ENCODE measurements at regions not wholly inside any gene's neighbourhood (a gene's known extent, or its start where the extent isn't known, plus 50 kb on each side); places are given as distances from the start of the nearest gene placed in this dataset.

DNA sequence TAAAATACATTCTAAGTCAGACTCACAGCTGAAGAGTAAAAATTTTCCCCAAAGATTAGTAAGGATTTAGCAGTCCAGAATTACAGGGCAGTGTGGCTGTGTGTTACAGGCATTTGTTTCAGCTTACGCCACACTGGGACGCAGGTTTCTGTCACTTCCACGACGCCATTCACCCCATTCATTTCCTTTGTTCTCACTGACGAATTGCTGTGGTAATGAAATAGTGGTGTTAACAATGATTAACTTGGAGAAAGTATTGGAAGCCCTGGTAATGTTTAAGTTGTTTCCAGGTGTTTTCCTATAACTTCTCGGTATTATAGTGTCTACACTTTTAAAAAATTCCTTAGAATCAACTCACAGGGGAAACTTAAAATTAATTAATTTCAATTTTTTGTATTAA is 370.9 kb downstream of the SH2D4B start:
- 46% methylated on average over 6 of the region's 6 CpGs for WGBS (ENCODE audit: insufficient coverage, insufficient replicate concordance, low lambda C conversion rate, missing lambda C conversion rate)
- no peak overlapping the region for H3K4me3 ChIP-seq
- SMC1A ChIA-PET (ENCODE audit: uncharacterized antibody, unreplicated experiment) = no interaction called here
- DNase-seq (ENCODE audit: low read depth, low spot score) (no peak), ATAC-seq (no peak), FAIRE-seq (no peak)
- POLR2A ChIA-PET = interaction anchor here (0.5 kb wide), 1 partner anchor 238 kb away, joined by 6 read pairs; no protein-coding TSS in a partner anchor
- CTCF ChIA-PET = interaction anchor here (0.9 to 1.9 kb wide), 3 partner anchors 15 to 464 kb away, joined by 3 to 6 read pairs (median 4); no protein-coding TSS in a partner anchor
- H3K4me1 ChIP-seq (ENCODE audit: control insufficient read depth, insufficient read depth, low read length) = no peaks in the 10 kb centered on the region
- H3K27ac ChIP-seq (ENCODE audit: control insufficient read depth, insufficient read depth) = no peak overlapping the region
- H3K79me2 ChIP-seq (ENCODE audit: control insufficient read depth, insufficient read depth, low read length) = no peaks in the 10 kb centered on the region
- no peaks in the 10 kb centered on the region for H3K9me3 ChIP-seq (replicated peaks; ENCODE audit: control insufficient read depth, insufficient read depth, low read length)
- no peaks in the 10 kb centered on the region for H3K36me3 ChIP-seq (ENCODE audit: control insufficient read depth in 2 of 2, insufficient read depth in 2 of 2, low read length in 1 of 2)
- H4K20me1 ChIP-seq (ENCODE audit: control insufficient read depth, insufficient read depth) = no peaks in the 10 kb centered on the region
- H3K4me2 ChIP-seq (ENCODE audit: control insufficient read depth, insufficient read depth) = no peak overlapping the region
- no TSS peak for BruUV-seq (replicated peaks)
- no peak overlapping the region for H2AFZ ChIP-seq (ENCODE audit: control insufficient read depth, low read depth, low read length)
- intact Hi-C loops (cut with micrococcal nuclease; ENCODE audit: unreplicated experiment) = no loop called here
- H3K9ac ChIP-seq (ENCODE audit: control insufficient read depth, insufficient read depth, low read length) = no peak overlapping the region
- no peaks in the 10 kb centered on the region for H3K27me3 ChIP-seq (replicated peaks in 1 of 2; ENCODE audit: control insufficient read depth in 2 of 2, insufficient read depth in 2 of 2, low read length in 1 of 2)
- in situ Hi-C loops (cut with MboI) = no loop called here
- TF ChIP-seq, protein P1, sequence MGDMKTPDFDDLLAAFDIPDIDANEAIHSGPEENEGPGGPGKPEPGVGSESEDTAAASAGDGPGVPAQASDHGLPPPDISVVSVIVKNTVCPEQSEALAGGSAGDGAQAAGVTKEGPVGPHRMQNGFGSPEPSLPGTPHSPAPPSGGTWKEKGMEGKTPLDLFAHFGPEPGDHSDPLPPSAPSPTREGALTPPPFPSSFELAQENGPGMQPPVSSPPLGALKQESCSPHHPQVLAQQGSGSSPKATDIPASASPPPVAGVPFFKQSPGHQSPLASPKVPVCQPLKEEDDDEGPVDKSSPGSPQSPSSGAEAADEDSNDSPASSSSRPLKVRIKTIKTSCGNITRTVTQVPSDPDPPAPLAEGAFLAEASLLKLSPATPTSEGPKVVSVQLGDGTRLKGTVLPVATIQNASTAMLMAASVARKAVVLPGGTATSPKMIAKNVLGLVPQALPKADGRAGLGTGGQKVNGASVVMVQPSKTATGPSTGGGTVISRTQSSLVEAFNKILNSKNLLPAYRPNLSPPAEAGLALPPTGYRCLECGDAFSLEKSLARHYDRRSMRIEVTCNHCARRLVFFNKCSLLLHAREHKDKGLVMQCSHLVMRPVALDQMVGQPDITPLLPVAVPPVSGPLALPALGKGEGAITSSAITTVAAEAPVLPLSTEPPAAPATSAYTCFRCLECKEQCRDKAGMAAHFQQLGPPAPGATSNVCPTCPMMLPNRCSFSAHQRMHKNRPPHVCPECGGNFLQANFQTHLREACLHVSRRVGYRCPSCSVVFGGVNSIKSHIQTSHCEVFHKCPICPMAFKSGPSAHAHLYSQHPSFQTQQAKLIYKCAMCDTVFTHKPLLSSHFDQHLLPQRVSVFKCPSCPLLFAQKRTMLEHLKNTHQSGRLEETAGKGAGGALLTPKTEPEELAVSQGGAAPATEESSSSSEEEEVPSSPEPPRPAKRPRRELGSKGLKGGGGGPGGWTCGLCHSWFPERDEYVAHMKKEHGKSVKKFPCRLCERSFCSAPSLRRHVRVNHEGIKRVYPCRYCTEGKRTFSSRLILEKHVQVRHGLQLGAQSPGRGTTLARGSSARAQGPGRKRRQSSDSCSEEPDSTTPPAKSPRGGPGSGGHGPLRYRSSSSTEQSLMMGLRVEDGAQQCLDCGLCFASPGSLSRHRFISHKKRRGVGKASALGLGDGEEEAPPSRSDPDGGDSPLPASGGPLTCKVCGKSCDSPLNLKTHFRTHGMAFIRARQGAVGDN (IDR thresholded peaks at IDR 0.05) = no peak
- no peak for TF ChIP-seq CREM (IDR thresholded peaks at IDR 0.05; ENCODE audit: low read depth)
- RAD21 ChIA-PET (ENCODE audit: unreplicated experiment) = no interaction called here

DNA sequence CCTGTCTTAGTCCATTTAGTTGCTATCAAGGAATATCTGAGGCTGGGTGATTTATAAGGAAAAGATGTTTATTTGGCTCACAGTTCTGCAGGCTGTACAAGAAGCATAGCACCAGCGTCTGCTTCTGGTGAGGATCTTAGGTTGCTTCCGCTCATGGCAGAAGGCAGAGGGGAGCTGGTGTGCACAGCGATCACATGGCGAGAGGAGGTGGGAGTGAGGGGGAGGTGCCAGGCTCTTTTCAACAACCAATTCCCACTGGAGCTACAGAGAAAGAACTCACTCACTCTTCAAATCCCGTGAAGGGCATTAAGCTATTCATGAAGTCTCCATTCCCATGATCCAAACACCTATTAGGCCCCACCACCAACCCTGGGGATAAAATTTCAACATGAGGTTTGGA is 371.6 kb downstream of the SH2D4B start:
- in situ Hi-C loops (cut with MboI) (no loop called here), intact Hi-C loops (cut with micrococcal nuclease; ENCODE audit: unreplicated experiment) (no loop called here)
- POLR2A ChIA-PET = no interaction called here
- Histone ChIP-seq H2AFZ (ENCODE audit: control insufficient read depth, low read depth, low read length) (no peak overlapping the region), H3K27ac (ENCODE audit: control insufficient read depth, insufficient read depth) (no peak overlapping the region), H3K4me3 (no peak overlapping the region), H3K36me3 (ENCODE audit: control insufficient read depth in 2 of 2, insufficient read depth in 2 of 2, low read length in 1 of 2) (no peaks in the 10 kb centered on the region), H3K4me1 (ENCODE audit: control insufficient read depth, insufficient read depth, low read length) (no peaks in the 10 kb centered on the region), H3K9me3 (replicated peaks; ENCODE audit: control insufficient read depth, insufficient read depth, low read length) (no peaks in the 10 kb centered on the region), H3K4me2 (ENCODE audit: control insufficient read depth, insufficient read depth) (no peak overlapping the region), H3K9ac (ENCODE audit: control insufficient read depth, insufficient read depth, low read length) (no peak overlapping the region), H4K20me1 (ENCODE audit: control insufficient read depth, insufficient read depth) (no peaks in the 10 kb centered on the region), H3K27me3 (replicated peaks in 1 of 2; ENCODE audit: control insufficient read depth in 2 of 2, insufficient read depth in 2 of 2, low read length in 1 of 2) (no peaks in the 10 kb centered on the region), H3K79me2 (ENCODE audit: control insufficient read depth, insufficient read depth, low read length) (no peaks in the 10 kb centered on the region)
- BruUV-seq (replicated peaks) = no TSS peak
- CTCF ChIA-PET = interaction anchor here (1.3 kb wide), 1 partner anchor 15 kb away, joined by 4 read pairs; no protein-coding TSS in a partner anchor
- SMC1A ChIA-PET (ENCODE audit: uncharacterized antibody, unreplicated experiment) = interaction anchor here (1.0 kb wide), 2 partner anchors 10 to 54 kb away, joined by 3 to 4 read pairs; no protein-coding TSS in a partner anchor
- ATAC-seq (no peak), FAIRE-seq (no peak), DNase-seq (ENCODE audit: low read depth, low spot score) (no peak)
- RAD21 ChIA-PET (ENCODE audit: unreplicated experiment) = no interaction called here
- 61% methylated on average over 5 of the region's 5 CpGs for WGBS (ENCODE audit: insufficient coverage, insufficient replicate concordance, low lambda C conversion rate, missing lambda C conversion rate)
- TF ChIP-seq CBX5 (IDR thresholded peaks at IDR 0.05; ENCODE audit: low read depth) = no peak
- TF ChIP-seq SUPT20H (IDR thresholded peaks at IDR 0.05; ENCODE audit: borderline replicate concordance, control insufficient read depth, low read depth, low read length) = no peak
- no peak for TF ChIP-seq EGR1 (IDR thresholded peaks at IDR 0.05; ENCODE audit: borderline replicate concordance in 1 of 2, low read depth in 2 of 2, low read length in 2 of 2)
- no peak for TF ChIP-seq ZSCAN29 (IDR thresholded peaks at IDR 0.05)
- TF ChIP-seq, protein P2, sequence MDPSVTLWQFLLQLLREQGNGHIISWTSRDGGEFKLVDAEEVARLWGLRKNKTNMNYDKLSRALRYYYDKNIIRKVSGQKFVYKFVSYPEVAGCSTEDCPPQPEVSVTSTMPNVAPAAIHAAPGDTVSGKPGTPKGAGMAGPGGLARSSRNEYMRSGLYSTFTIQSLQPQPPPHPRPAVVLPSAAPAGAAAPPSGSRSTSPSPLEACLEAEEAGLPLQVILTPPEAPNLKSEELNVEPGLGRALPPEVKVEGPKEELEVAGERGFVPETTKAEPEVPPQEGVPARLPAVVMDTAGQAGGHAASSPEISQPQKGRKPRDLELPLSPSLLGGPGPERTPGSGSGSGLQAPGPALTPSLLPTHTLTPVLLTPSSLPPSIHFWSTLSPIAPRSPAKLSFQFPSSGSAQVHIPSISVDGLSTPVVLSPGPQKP (IDR thresholded peaks at IDR 0.05; ENCODE audit: low read depth, low read length) = no peak
- no peak for TF ChIP-seq NR2F1 (conservative IDR thresholded peaks at IDR 0.05)
- no peak for TF ChIP-seq CREB1 (IDR thresholded peaks at IDR 0.05; ENCODE audit: low read depth)
- TF ChIP-seq POU2F2 (IDR thresholded peaks at IDR 0.05; ENCODE audit: borderline replicate concordance, low read depth, low read length) = no peak
- no peak for TF ChIP-seq KAT2A (conservative IDR thresholded peaks at IDR 0.05; ENCODE audit: control insufficient read depth, low read depth, low read length)
- TF ChIP-seq, protein P3, sequence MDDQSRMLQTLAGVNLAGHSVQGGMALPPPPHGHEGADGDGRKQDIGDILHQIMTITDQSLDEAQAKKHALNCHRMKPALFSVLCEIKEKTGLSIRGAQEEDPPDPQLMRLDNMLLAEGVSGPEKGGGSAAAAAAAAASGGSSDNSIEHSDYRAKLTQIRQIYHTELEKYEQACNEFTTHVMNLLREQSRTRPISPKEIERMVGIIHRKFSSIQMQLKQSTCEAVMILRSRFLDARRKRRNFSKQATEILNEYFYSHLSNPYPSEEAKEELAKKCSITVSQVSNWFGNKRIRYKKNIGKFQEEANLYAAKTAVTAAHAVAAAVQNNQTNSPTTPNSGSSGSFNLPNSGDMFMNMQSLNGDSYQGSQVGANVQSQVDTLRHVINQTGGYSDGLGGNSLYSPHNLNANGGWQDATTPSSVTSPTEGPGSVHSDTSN (IDR thresholded peaks at IDR 0.05; ENCODE audit: insufficient replicate concordance, low read depth, low read length) = no peak
